Activated CD4-positive, alpha-beta T cell treated with anti-CD3 and anti-CD28 coated beads, Interleukin-2, Interleukin-4, amounts not matched to agents 100 ng/mL and 50 ng/mL, durations not matched to agents 16 hours and 8 hours (primary cell): ENCODE measurements at regions not wholly inside any gene's neighbourhood (a gene's known extent, or its start where the extent isn't known, plus 50 kb on each side); places are given as distances from the start of the nearest gene placed in this dataset.
A peak's percentile ranks its signal among the peaks of the same experiment; 100 is the strongest.

Source experiments
- DNase-seq: peaks from one replicate; pipeline ENCODE4 v3.0.0-alpha.2; 2020; ENCODE audit warnings: low spot score

- peak; percentile 9 for DNase-seq
Measured at GRCh38 chr12:105705765-105706164, 375.3 kb downstream of the C12orf75 start.

- no peak for DNase-seq
Measured at GRCh38 chr12:105706321-105706972, 376.0 kb downstream of the C12orf75 start.

- no peak for DNase-seq
Measured at GRCh38 chr12:105706973-105707334, 376.5 kb downstream of the C12orf75 start.

- DNase-seq: no peak
Measured at GRCh38 chr12:105713606-105714305, 383.3 kb downstream of the C12orf75 start.

GRCh38 chr12:105716621-105717020 is 386.1 kb downstream of the C12orf75 start:
- no peak for DNase-seq

GRCh38 chr12:105721051-105721825 is 390.7 kb downstream of the C12orf75 start:
- DNase-seq: no peak

GRCh38 chr12:105721891-105722290 is 391.4 kb downstream of the C12orf75 start:
- DNase-seq: no peak

GRCh38 chr12:105723066-105723465 is 392.6 kb downstream of the C12orf75 start:
- no peak for DNase-seq

GRCh38 chr12:105723494-105723893 is 393.0 kb downstream of the C12orf75 start:
- DNase-seq: no peak

GRCh38 chr12:105724641-105725040 is 394.1 kb downstream of the C12orf75 start:
- DNase-seq: no peak

GRCh38 chr12:105725054-105725453 is 394.6 kb downstream of the C12orf75 start:
- no peak for DNase-seq

GRCh38 chr12:105729181-105729771 is 398.8 kb downstream of the C12orf75 start:
- no peak for DNase-seq

- no peak for DNase-seq
Measured at GRCh38 chr12:105729926-105730325, 399.4 kb downstream of the C12orf75 start.

- DNase-seq: no peak
Measured at GRCh38 chr12:105733579-105733978, 403.1 kb downstream of the C12orf75 start.

- no peak for DNase-seq
Measured at GRCh38 chr12:105736498-105736897, 402.3 kb downstream of the NUAK1 start.

- DNase-seq: no peak
Measured at GRCh38 chr12:105738051-105738450, 400.7 kb downstream of the NUAK1 start.

GRCh38 chr12:105740369-105740768 is 398.4 kb downstream of the NUAK1 start:
- DNase-seq: no peak

- DNase-seq: no peak
Measured at GRCh38 chr12:105740970-105741725, 397.6 kb downstream of the NUAK1 start.

- no peak for DNase-seq
Measured at GRCh38 chr12:105741786-105742566, 396.8 kb downstream of the NUAK1 start.

- no peak for DNase-seq
Measured at GRCh38 chr12:105742567-105742874, 396.2 kb downstream of the NUAK1 start.

GRCh38 chr12:105744371-105745058 is 394.2 kb downstream of the NUAK1 start:
- no peak for DNase-seq
